ENCODE measurements at regions not wholly inside any gene's neighbourhood (a gene's known extent, or its start where the extent isn't known, plus 50 kb on each side); places are given as distances from the start of the nearest gene placed in this dataset.

- no peak for DNase-seq (ENCODE audit: low read depth, low spot score)
- TF ChIP-seq CTCF (IDR thresholded peaks at IDR 0.05; ENCODE audit: low read depth, low read length) = no peak
- in situ Hi-C loops (cut with HindIII; ENCODE audit: low sequenced_read_pairs) = no loop called here
- H3K4me3 ChIP-seq (ENCODE audit: low read depth, low read length) = no peak overlapping the region
These were observed 61.1 kb upstream of the NRXN1 start for GRCh38 chr2:51093016-51093415.

- no peak for TF ChIP-seq CTCF (IDR thresholded peaks at IDR 0.05; ENCODE audit: low read depth, low read length)
- H3K4me3 ChIP-seq (ENCODE audit: low read depth, low read length) = no peak overlapping the region
- DNase-seq (ENCODE audit: low read depth, low spot score) = no peak
- in situ Hi-C loops (cut with HindIII; ENCODE audit: low sequenced_read_pairs) = no loop called here
These were observed 53.6 kb upstream of the NRXN1 start for GRCh38 chr2:51085420-51086068.

GRCh38 chr2:51084750-51085149 is 52.8 kb upstream of the NRXN1 start:
- no peak for DNase-seq (ENCODE audit: low read depth, low spot score)
- TF ChIP-seq CTCF (IDR thresholded peaks at IDR 0.05; ENCODE audit: low read depth, low read length) = no peak
- in situ Hi-C loops (cut with HindIII; ENCODE audit: low sequenced_read_pairs) = no loop called here
- no peak overlapping the region for H3K4me3 ChIP-seq (ENCODE audit: low read depth, low read length)
